ENCODE measurements at regions not wholly inside any gene's neighbourhood (a gene's known extent, or its start where the extent isn't known, plus 50 kb on each side); places are given as distances from the start of the nearest gene placed in this dataset.
"Not testable (repeated sequence)": the region's sequence is repeated elsewhere in the genome, so short reads cannot be mapped to it uniquely, and the experiment has no call there.

DNA sequence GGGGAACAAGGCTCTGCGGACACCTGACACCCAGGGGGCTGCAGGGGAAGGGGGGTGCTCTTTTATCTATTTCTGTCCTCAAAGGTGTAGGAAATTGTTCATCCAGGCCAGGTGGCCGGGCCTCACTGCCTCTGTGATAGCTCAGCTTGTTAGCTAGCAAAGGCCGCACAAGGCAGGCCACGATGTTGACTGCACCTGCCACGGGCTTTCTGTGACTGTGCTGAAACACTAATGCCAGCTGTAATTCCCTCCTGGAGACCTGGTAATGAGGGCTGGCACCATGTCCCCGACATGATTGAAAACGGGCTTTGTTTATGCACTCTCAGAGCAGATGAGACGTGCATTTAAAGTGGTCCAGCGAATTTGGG is 61.4 kb upstream of the APCDD1L start:
- TF ChIP-seq, protein P1, sequence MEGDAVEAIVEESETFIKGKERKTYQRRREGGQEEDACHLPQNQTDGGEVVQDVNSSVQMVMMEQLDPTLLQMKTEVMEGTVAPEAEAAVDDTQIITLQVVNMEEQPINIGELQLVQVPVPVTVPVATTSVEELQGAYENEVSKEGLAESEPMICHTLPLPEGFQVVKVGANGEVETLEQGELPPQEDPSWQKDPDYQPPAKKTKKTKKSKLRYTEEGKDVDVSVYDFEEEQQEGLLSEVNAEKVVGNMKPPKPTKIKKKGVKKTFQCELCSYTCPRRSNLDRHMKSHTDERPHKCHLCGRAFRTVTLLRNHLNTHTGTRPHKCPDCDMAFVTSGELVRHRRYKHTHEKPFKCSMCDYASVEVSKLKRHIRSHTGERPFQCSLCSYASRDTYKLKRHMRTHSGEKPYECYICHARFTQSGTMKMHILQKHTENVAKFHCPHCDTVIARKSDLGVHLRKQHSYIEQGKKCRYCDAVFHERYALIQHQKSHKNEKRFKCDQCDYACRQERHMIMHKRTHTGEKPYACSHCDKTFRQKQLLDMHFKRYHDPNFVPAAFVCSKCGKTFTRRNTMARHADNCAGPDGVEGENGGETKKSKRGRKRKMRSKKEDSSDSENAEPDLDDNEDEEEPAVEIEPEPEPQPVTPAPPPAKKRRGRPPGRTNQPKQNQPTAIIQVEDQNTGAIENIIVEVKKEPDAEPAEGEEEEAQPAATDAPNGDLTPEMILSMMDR (IDR thresholded peaks at IDR 0.05): no peak
- TF ChIP-seq POLR2A (IDR thresholded peaks at IDR 0.05): no peak
- no peak overlapping the region for H3K4me3 ChIP-seq (replicated peaks in 1 of 3)
- no peak overlapping the region for H3K27ac ChIP-seq
- H3K9me3 ChIP-seq: no peaks in the 10 kb centered on the region
- no peaks in the 10 kb centered on the region for H3K27me3 ChIP-seq
- no peaks in the 10 kb centered on the region for H3K36me3 ChIP-seq
- intact Hi-C loops (cut with DNase I): no loop called here
- 80 to 90% methylated on average over 8 to 9 of the region's 9 CpGs for WGBS, 2 donors
- H3K4me1 ChIP-seq: no peaks in the 10 kb centered on the region
- no peak for DNase-seq

DNA sequence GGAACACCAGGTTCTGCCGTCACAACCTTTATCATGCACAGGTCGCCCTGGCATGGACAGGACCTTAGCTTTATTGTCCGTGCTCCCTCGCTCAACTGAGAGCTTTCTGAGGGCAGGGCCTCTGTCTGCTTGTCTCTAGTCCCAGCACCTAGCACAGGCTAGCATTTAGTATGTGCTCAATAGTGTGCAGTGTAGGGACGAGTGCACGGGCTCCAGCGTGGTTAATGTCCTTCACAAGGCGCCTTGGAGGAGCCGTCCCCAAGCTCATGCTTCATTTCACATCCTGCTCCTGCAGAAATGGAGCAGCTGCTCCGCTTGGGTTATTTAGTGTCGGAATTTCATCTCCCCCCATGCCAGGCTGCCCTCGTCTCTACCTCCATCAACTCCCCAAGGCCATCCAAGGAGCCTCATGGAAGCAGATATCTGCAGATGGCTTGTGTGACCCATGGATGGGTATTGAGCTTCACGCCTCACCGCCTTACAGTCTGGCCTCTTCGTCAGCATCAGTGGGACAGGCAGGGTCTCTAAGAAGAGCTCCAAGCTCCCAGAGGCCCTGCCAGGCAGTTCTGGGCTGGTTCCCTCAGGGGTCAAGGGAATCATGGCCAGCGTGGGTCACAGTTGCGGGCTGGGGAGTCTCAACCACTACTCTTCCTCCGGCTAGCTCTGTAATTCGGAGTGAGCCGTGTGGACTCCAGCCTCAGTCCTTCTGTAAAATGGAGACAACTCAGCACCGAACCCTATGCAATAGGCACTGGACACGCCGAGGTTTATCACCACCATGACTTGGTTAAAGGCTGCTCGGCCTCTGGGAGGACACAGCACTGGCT is 60.8 kb upstream of the APCDD1L start:
- H3K4me3 ChIP-seq (replicated peaks in 1 of 3): no peak overlapping the region
- no peaks in the 10 kb centered on the region for H3K27me3 ChIP-seq
- H3K36me3 ChIP-seq: no peaks in the 10 kb centered on the region
- no peak overlapping the region for H3K27ac ChIP-seq
- TF ChIP-seq, protein P1 (IDR thresholded peaks at IDR 0.05): no peak
- TF ChIP-seq POLR2A (IDR thresholded peaks at IDR 0.05): no peak
- 89 to 92% methylated on average over 17 to 22 of the region's 24 CpGs for WGBS, 2 donors
- intact Hi-C loops (cut with DNase I): no loop called here
- no peaks in the 10 kb centered on the region for H3K9me3 ChIP-seq
- H3K4me1 ChIP-seq: no peaks in the 10 kb centered on the region
- DNase-seq: no peak

DNA sequence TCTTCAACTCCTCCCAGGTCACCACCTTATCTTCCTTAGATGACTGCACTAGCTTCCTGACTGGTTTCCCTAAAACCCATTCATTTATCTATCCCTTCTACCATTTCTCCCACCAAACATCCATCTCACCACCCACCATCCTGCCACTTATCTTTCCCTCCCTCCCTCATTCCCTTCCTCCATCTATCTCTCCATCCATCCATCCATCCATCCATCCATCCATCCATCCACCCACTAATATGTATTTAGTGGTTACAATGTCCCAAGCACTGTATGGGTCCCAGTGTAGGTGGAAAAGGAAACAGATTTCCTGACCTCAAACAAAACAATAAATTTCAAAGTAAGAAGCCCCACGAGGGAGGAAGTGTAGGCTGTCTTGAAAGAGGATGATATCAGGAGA is 59.3 kb upstream of the APCDD1L start:
- TF ChIP-seq POLR2A (IDR thresholded peaks at IDR 0.05): no peak
- TF ChIP-seq, protein P1 (IDR thresholded peaks at IDR 0.05): no peak
- intact Hi-C loops (cut with DNase I): no loop called here
- no peak overlapping the region for H3K27ac ChIP-seq

DNA sequence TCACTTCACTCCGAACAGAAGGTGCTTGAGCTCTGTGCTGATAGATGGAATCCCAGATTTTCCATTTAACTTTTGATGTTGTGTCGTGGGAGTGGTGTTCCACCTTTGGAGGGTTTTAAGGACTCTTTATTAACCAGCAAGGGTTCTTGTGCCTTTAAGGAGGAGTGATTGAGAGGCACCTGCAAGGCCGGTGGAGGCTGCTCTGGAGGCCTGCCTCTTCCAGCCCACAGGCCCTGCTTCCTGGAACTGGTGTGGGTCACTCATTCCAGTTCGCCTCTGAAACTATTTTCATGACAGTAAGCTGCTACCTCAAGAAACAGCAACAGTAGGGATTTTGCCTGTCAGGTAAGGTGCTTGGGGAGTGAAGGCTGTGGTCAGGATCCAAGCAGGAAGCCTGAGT is 58.8 kb upstream of the APCDD1L start:
- Histone ChIP-seq H3K9me3 (no peaks in the 10 kb centered on the region), H3K36me3 (no peaks in the 10 kb centered on the region), H3K4me3 (replicated peaks in 1 of 3) (no peak overlapping the region), H3K27ac (no peak overlapping the region), H3K4me1 (no peaks in the 10 kb centered on the region), H3K27me3 (no peaks in the 10 kb centered on the region)
- WGBS, 2 donors: 74 to 79% methylated on average over 4 of the region's 4 CpGs
- intact Hi-C loops (cut with DNase I): no loop called here
- TF ChIP-seq POLR2A (IDR thresholded peaks at IDR 0.05): no peak
- TF ChIP-seq, protein P1 (IDR thresholded peaks at IDR 0.05): no peak
- no peak for DNase-seq

More for the DNA sequence above, 59.3 kb upstream of the APCDD1L start:
- 43 to 63% methylated on average over 1 of the region's 1 CpG for WGBS, 2 donors
- no peak for DNase-seq
- Histone ChIP-seq H3K27me3 (no peaks in the 10 kb centered on the region), H3K9me3 (no peaks in the 10 kb centered on the region), H3K36me3 (no peaks in the 10 kb centered on the region), H3K4me1 (no peaks in the 10 kb centered on the region), H3K4me3 (replicated peaks in 1 of 3) (no peak overlapping the region)

DNA sequence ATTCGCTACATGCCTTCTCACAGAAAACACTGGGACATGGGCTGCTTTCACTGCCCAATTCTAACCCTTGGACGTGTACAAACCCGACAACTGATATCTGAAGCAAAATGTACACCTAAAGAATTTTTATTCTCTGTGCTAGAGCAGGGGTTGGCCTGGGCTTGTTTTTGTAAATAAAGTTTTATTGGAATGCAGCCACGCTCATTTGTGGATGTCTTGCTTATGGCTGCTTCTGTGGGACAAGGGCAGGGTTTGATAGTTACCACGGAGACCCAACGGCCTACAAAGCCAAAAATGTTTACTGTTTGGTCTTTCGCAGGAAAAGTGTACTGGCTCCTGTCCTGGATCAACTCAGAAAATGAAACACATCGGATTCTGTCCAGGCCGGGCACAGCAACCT is 58.1 kb upstream of the APCDD1L start:
- H3K4me1 ChIP-seq: no peaks in the 10 kb centered on the region
- intact Hi-C loops (cut with DNase I): no loop called here

DNA sequence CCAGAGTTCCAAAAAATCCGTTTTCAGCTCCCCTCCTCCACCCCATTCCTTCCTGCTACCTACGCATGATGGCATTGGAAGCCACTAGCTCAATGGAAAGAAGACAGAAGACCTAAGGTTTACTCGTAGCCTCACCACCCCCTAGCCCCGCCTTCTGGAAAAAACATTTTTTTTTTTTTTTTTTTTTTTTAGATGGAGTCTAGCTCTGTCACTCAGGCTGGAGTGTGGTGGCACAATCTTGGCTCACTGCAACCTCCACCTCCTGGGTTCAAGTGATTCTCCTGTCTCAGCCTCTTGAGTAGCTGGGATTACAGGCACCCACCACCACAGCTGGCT is 57.2 kb upstream of the APCDD1L start:
- H3K27me3 ChIP-seq; H3K4me3 ChIP-seq (replicated peaks in 1 of 3); H3K9me3 ChIP-seq; DNase-seq; intact Hi-C loops (cut with DNase I); H3K4me1 ChIP-seq; H3K36me3 ChIP-seq; H3K27ac ChIP-seq: not testable (repeated sequence)
- 85 to 88% methylated on average over 4 of the region's 4 CpGs for WGBS, 2 donors

More for the DNA sequence above, 58.1 kb upstream of the APCDD1L start:
- no peak for DNase-seq
- no peaks in the 10 kb centered on the region for H3K36me3 ChIP-seq
- no peak overlapping the region for H3K4me3 ChIP-seq (replicated peaks in 1 of 3)
- no peak for TF ChIP-seq POLR2A (IDR thresholded peaks at IDR 0.05)
- TF ChIP-seq, protein P1 (IDR thresholded peaks at IDR 0.05): no peak
- no peak overlapping the region for H3K27ac ChIP-seq
- 95% methylated on average over 9 of the region's 9 CpGs for WGBS, 2 donors
- H3K9me3 ChIP-seq: no peaks in the 10 kb centered on the region
- no peaks in the 10 kb centered on the region for H3K27me3 ChIP-seq

All from thyroid gland (tissue), 4 donors.